Liver (tissue), 3 donors: ENCODE measurements at regions not wholly inside any gene's neighbourhood (a gene's known extent, or its start where the extent isn't known, plus 50 kb on each side); places are given as distances from the start of the nearest gene placed in this dataset.

Experiments
- ATF3 ChIP-seq: IDR thresholded peaks from 2 replicates; pipeline ENCODE4 v1.6.1; 2016; ENCODE audit warnings: antibody characterized with exemption
- CTCF ChIP-seq: fragments of 150-350 bp; IDR thresholded peaks from 2 replicates; pipeline ENCODE4 v1.5.1; 2017; ENCODE audit warnings: improper control_type of control experiment, low read depth, low read length; ENCODE audit not compliant: missing input control
- EGR1 ChIP-seq, 2 donors: IDR thresholded peaks; 2 replicates each; pipeline ENCODE4 v1.6.1; 2016 to 2018; ENCODE audit warnings: antibody characterized with exemption in 2 of 2, low read depth in 2 of 2
- FOXA1 ChIP-seq: IDR thresholded peaks from 2 replicates; pipeline ENCODE4 v1.6.1; 2016; ENCODE audit warnings: antibody characterized with exemption
- GABPA ChIP-seq, 2 donors: IDR thresholded peaks in 1 of 2; conservative IDR thresholded peaks in 1 of 2; 2 replicates each; pipeline ENCODE4 v1.6.1; 2016; ENCODE audit warnings: antibody characterized with exemption in 2 of 2, mild to moderate bottlenecking in 1 of 2, moderate library complexity in 1 of 2
- MAX ChIP-seq: IDR thresholded peaks from 2 replicates; pipeline ENCODE4 v1.6.1; 2016; ENCODE audit warnings: antibody characterized with exemption
- NR2F2 ChIP-seq: IDR thresholded peaks from 2 replicates; pipeline ENCODE4 v1.6.1; 2016; ENCODE audit warnings: antibody characterized with exemption
- RAD21 ChIP-seq, 2 donors: IDR thresholded peaks; 2 replicates each; pipeline ENCODE4 v1.6.1; 2016; ENCODE audit warnings: antibody characterized with exemption in 2 of 2, mild to moderate bottlenecking in 2 of 2
- REST ChIP-seq: IDR thresholded peaks from 2 replicates; pipeline ENCODE4 v1.6.1; 2016; ENCODE audit warnings: antibody characterized with exemption, mild to moderate bottlenecking
- RXRA ChIP-seq, 2 donors: IDR thresholded peaks; 2 replicates each; pipeline ENCODE4 v1.6.1; 2017 to 2018; ENCODE audit warnings: antibody characterized with exemption in 2 of 2, mild to moderate bottlenecking in 1 of 2
- SP1 ChIP-seq: IDR thresholded peaks from 2 replicates; pipeline ENCODE4 v1.6.1; 2018; ENCODE audit warnings: antibody characterized with exemption, mild to moderate bottlenecking
- TAF1 ChIP-seq: conservative IDR thresholded peaks from 2 replicates; pipeline ENCODE4 v1.6.1; 2016; ENCODE audit warnings: antibody characterized with exemption, mild to moderate bottlenecking
- YY1 ChIP-seq: IDR thresholded peaks from 2 replicates; pipeline ENCODE4 v1.6.1; 2016; ENCODE audit warnings: antibody characterized with exemption, mild to moderate bottlenecking
- ZBTB33 ChIP-seq: IDR thresholded peaks from 2 replicates; pipeline ENCODE4 v1.6.1; 2016; ENCODE audit warnings: antibody characterized with exemption
- donor health status: healthy.
- donor health status: healthy.

GRCh38 chr9:84138541-84138940 lies 157.9 kb downstream of the RMI1 start:
- TF ChIP-seq REST (no peak), CTCF (no peak), NR2F2 (no peak), TAF1 (no peak), YY1 (no peak), SP1 (no peak), MAX (no peak), RAD21 (IDR thresholded peaks at IDR 0.05) (no peak), RXRA (IDR thresholded peaks at IDR 0.05) (no peak), ZBTB33 (no peak), FOXA1 (no peak), ATF3 (no peak), EGR1 (IDR thresholded peaks at IDR 0.05; ENCODE audit: low read depth in 2 of 2) (no peak), GABPA (IDR thresholded peaks at IDR 0.05 in 1 of 2, conservative IDR thresholded peaks at IDR 0.05 in 1 of 2) (no peak)
